H9 (cell line): ENCODE measurements at regions not wholly inside any gene's neighbourhood (a gene's known extent, or its start where the extent isn't known, plus 50 kb on each side); places are given as distances from the start of the nearest gene placed in this dataset.

Experiments
- DNase-seq: peaks from one replicate; pipeline ENCODE4 v3.0.0-alpha.2; 2017
- H2AFZ ChIP-seq: one replicate; pipeline ENCODE4 v1.6.1; 2013; ENCODE audit warnings: mild to moderate bottlenecking, low read length, control low read depth, moderate library complexity
- H2AK5ac ChIP-seq: 2 replicates; pipeline ENCODE4 v1.6.1; 2013; ENCODE audit warnings: low read length, control low read depth, mixed read lengths; ENCODE audit not compliant: insufficient read length
- H2BK120ac ChIP-seq: one replicate; pipeline ENCODE4 v1.6.1; 2013; ENCODE audit warnings: low read depth, mild to moderate bottlenecking, low read length, control low read depth, inconsistent platforms; ENCODE audit not compliant: poor library complexity, severe bottlenecking
- H2BK12ac ChIP-seq: 2 replicates; pipeline ENCODE4 v1.6.1; 2013; ENCODE audit warnings: low read length, control low read depth, mixed read lengths, low read depth; ENCODE audit not compliant: insufficient read length
- H2BK15ac ChIP-seq: 2 replicates; pipeline ENCODE4 v1.6.1; 2013; ENCODE audit warnings: low read depth, low read length, control low read depth
- H2BK20ac ChIP-seq: one replicate; pipeline ENCODE4 v1.6.1; 2013; ENCODE audit warnings: low read depth, mild to moderate bottlenecking, low read length, control low read depth, inconsistent platforms; ENCODE audit not compliant: poor library complexity, severe bottlenecking
- H2BK5ac ChIP-seq: 2 replicates; pipeline ENCODE4 v1.6.1; 2013; ENCODE audit warnings: low read length, control low read depth, mixed read lengths; ENCODE audit not compliant: insufficient read length
- H3K14ac ChIP-seq: 2 replicates; pipeline ENCODE4 v1.6.1; 2013; ENCODE audit warnings: low read length, control low read depth; ENCODE audit not compliant: insufficient read depth
- H3K18ac ChIP-seq: 2 replicates; pipeline ENCODE4 v1.6.1; 2013; ENCODE audit warnings: low read depth, mild to moderate bottlenecking, mixed read lengths, low read length, control low read depth; ENCODE audit not compliant: insufficient read length
- H3K23ac ChIP-seq: 2 replicates; pipeline ENCODE4 v1.6.1; 2013; ENCODE audit warnings: low read length, control low read depth, mixed read lengths, low read depth; ENCODE audit not compliant: insufficient read length
- H3K23me2 ChIP-seq: 2 replicates; pipeline ENCODE4 v1.6.1; 2013; ENCODE audit warnings: low read depth, mild to moderate bottlenecking, mixed read lengths, low read length, control low read depth; ENCODE audit not compliant: insufficient read length, poor library complexity, severe bottlenecking
- H3K27ac ChIP-seq: 2 replicates; pipeline ENCODE4 v1.5.1; 2013; ENCODE audit warnings: low read length, control low read depth, mixed read lengths, low read depth; ENCODE audit not compliant: insufficient read length
- H3K27me3 ChIP-seq: 2 replicates; pipeline ENCODE4 v1.6.1; 2013; ENCODE audit warnings: low read length, control low read depth, inconsistent platforms; ENCODE audit not compliant: insufficient read depth
- H3K4ac ChIP-seq: 2 replicates; pipeline ENCODE4 v1.6.1; 2013; ENCODE audit warnings: low read depth, mild to moderate bottlenecking, control low read depth, inconsistent platforms, low read length, moderate library complexity
- H3K4me1 ChIP-seq: 2 replicates; pipeline ENCODE4 v1.6.1; 2013; ENCODE audit warnings: low read length, control low read depth, inconsistent platforms; ENCODE audit not compliant: insufficient read depth
- H3K4me2 ChIP-seq: 2 replicates; pipeline ENCODE4 v1.6.1; 2013; ENCODE audit warnings: low read length, control low read depth, mixed read lengths; ENCODE audit not compliant: insufficient read length, insufficient read depth
- H3K56ac ChIP-seq: 2 replicates; pipeline ENCODE4 v1.6.1; 2013; ENCODE audit warnings: low read depth, mild to moderate bottlenecking, mixed read lengths, low read length, control low read depth; ENCODE audit not compliant: insufficient read length
- H3K79me1 ChIP-seq: 2 replicates; pipeline ENCODE4 v1.6.1; 2013; ENCODE audit warnings: low read depth, mild to moderate bottlenecking, moderate library complexity, low read length, control low read depth, inconsistent platforms; ENCODE audit not compliant: insufficient read depth, poor library complexity, severe bottlenecking
- H3K79me2 ChIP-seq: 2 replicates; pipeline ENCODE4 v1.6.1; 2013; ENCODE audit warnings: low read length, control low read depth, inconsistent platforms; ENCODE audit not compliant: insufficient read depth
- H3K9ac ChIP-seq: 2 replicates; pipeline ENCODE4 v1.6.1; 2013; ENCODE audit warnings: low read length, control low read depth, mixed read lengths; ENCODE audit not compliant: insufficient read length; ENCODE audit errors: extremely low read depth
- H3K9me3 ChIP-seq: one replicate; pipeline ENCODE4 v1.6.1; 2013; ENCODE audit warnings: low read depth, low read length, inconsistent platforms; ENCODE audit not compliant: control insufficient read depth
- H3T11ph ChIP-seq: one replicate; pipeline ENCODE4 v1.6.1; 2013; ENCODE audit warnings: mild to moderate bottlenecking, low read length, control low read depth, inconsistent platforms
- H4K20me1 ChIP-seq: one replicate; pipeline ENCODE4 v1.6.1; 2013; ENCODE audit not compliant: control insufficient read depth, insufficient read length, insufficient read depth
- H4K5ac ChIP-seq: 2 replicates; pipeline ENCODE4 v1.6.1; 2013; ENCODE audit warnings: low read depth, mild to moderate bottlenecking, mixed read lengths, low read length, control low read depth; ENCODE audit not compliant: insufficient read length
- H4K8ac ChIP-seq: replicated peaks from 2 replicates; pipeline ENCODE4 v1.6.1; 2013; ENCODE audit warnings: low read length, control low read depth, mixed read lengths, low read depth; ENCODE audit not compliant: insufficient read length
- H4K91ac ChIP-seq: 2 replicates; pipeline ENCODE4 v1.6.1; 2013; ENCODE audit warnings: low read depth, mild to moderate bottlenecking, moderate library complexity, mixed read lengths, low read length, control low read depth; ENCODE audit not compliant: insufficient read length
- H3K27ac Mint-ChIP-seq, 3 experiments: 2 replicates in 2 of 3; 3 replicates in 1 of 3; pipeline ENCODE4 v1.8.0; 2020 to 2021; ENCODE audit warnings: mixed read lengths in 3 of 3, mild to moderate bottlenecking in 1 of 3, moderate library complexity in 1 of 3
- H3K27me3 Mint-ChIP-seq: 2 replicates; pipeline ENCODE4 v1.8.0; 2021; ENCODE audit warnings: low read depth, mild to moderate bottlenecking, moderate library complexity, mixed read lengths
- H3K36me3 Mint-ChIP-seq, 3 experiments: 2 replicates in 2 of 3; 3 replicates in 1 of 3; pipeline ENCODE4 v1.8.0; 2020 to 2021; ENCODE audit warnings: low read depth in 3 of 3, mixed read lengths in 3 of 3; ENCODE audit not compliant: insufficient read depth in 1 of 3
- H3K4me1 Mint-ChIP-seq, 2 experiments: 2 replicates each; pipeline ENCODE4 v1.8.0; 2020; ENCODE audit warnings: mixed read lengths in 2 of 2
- H3K4me3 Mint-ChIP-seq, 2 experiments: 2 replicates in 1 of 2; 3 replicates in 1 of 2; pipeline ENCODE4 v1.8.0; 2020 to 2021; ENCODE audit warnings: mild to moderate bottlenecking in 2 of 2, mixed read lengths in 2 of 2, moderate library complexity in 1 of 2
- H3K9me3 Mint-ChIP-seq, 2 experiments: 2 replicates in 1 of 2; 3 replicates in 1 of 2; pipeline ENCODE4 v1.8.0; 2020; ENCODE audit warnings: mild to moderate bottlenecking in 2 of 2, mixed read lengths in 2 of 2, moderate library complexity in 1 of 2
- WGBS: extraction: QIAGEN DNeasy Blood & Tissue Kit; methylation state at CpG from one replicate; pipeline ENCODE4 v1.1.7; 2013; ENCODE audit warnings: missing lambda C conversion rate, low lambda C conversion rate, mixed read lengths; ENCODE audit not compliant: insufficient read length; ENCODE audit errors: extremely low coverage; 5-methylcytosine and 5-hydroxymethylcytosine counted together
- TF ChIP-seq, protein P1 (sequence below): fragments of 200-600 bp; sonication (generic); conservative IDR thresholded peaks from 3 replicates; pipeline ENCODE4 v1.8.0; 2021; ENCODE audit warnings: antibody characterized with exemption, mild to moderate bottlenecking

DNA sequence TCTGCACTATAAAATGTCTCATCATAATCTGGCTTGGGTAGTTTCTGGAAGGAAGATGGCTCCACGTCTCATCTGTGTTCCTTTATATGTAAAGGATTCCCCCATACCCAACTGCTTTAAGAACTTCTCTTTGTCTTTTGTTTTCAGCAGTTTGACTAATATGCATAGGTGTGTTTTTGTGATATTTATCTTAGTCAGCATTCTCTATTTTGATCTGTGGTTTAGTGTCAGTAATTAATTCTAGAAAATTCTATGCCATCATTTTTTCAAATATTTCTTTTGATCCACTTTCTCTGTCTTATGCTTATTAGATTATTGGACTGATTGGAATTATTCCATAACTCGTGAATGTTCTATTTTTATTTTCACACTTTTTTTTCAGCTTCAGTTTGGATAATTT is 286.3 kb upstream of the THRB start:
- no peak overlapping the region for H3T11ph ChIP-seq

More for the DNA sequence above, 286.3 kb upstream of the THRB start:
- no peak overlapping the region for H3K4ac ChIP-seq
- WGBS: no CpG with 5 or more reads among the region's 2 CpGs
- TF ChIP-seq, protein P1, sequence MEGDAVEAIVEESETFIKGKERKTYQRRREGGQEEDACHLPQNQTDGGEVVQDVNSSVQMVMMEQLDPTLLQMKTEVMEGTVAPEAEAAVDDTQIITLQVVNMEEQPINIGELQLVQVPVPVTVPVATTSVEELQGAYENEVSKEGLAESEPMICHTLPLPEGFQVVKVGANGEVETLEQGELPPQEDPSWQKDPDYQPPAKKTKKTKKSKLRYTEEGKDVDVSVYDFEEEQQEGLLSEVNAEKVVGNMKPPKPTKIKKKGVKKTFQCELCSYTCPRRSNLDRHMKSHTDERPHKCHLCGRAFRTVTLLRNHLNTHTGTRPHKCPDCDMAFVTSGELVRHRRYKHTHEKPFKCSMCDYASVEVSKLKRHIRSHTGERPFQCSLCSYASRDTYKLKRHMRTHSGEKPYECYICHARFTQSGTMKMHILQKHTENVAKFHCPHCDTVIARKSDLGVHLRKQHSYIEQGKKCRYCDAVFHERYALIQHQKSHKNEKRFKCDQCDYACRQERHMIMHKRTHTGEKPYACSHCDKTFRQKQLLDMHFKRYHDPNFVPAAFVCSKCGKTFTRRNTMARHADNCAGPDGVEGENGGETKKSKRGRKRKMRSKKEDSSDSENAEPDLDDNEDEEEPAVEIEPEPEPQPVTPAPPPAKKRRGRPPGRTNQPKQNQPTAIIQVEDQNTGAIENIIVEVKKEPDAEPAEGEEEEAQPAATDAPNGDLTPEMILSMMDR: no peak
- H3K27ac ChIP-seq: no peak overlapping the region
- H3K9me3 ChIP-seq: no peaks in the 10 kb centered on the region
- H2AK5ac ChIP-seq: no peak overlapping the region
- no peak overlapping the region for H4K5ac ChIP-seq
- no peak overlapping the region for H3K4me2 ChIP-seq
- no peaks in the 10 kb centered on the region for H3K4me1 ChIP-seq
- no peak overlapping the region for H2BK120ac ChIP-seq
- H3K79me2 ChIP-seq: no peaks in the 10 kb centered on the region
- no peak overlapping the region for H4K8ac ChIP-seq
- H2BK12ac ChIP-seq: no peak overlapping the region
- H3K27me3 ChIP-seq: no peaks in the 10 kb centered on the region
- no peak for DNase-seq
- H2BK15ac ChIP-seq: no peak overlapping the region
- H3K9ac ChIP-seq: no peak overlapping the region
- no peak overlapping the region for H3K18ac ChIP-seq
- Mint-ChIP-seq H3K9me3 (peaks cover 13 to 18% of the 10 kb centered on the region in 2 experiments), H3K36me3 (peaks cover 5 to 23% (median 14%) of the 10 kb centered on the region in 3 experiments; a peak in 6 of 7 replicates), H3K4me3 (no peak overlapping the region), H3K27me3 (no peaks in the 10 kb centered on the region; the same call in 1 of the 2 replicates), H3K27ac (no peak overlapping the region), H3K4me1 (no peaks in the 10 kb centered on the region)
- H3K23me2 ChIP-seq: no peaks in the 10 kb centered on the region
- H3K23ac ChIP-seq: no peak overlapping the region
- H3K79me1 ChIP-seq: no peaks in the 10 kb centered on the region
- no peak overlapping the region for H4K91ac ChIP-seq
- no peak overlapping the region for H3K56ac ChIP-seq
- no peak overlapping the region for H2BK20ac ChIP-seq
- H2AFZ ChIP-seq: no peak overlapping the region
- H3K14ac ChIP-seq: no peak overlapping the region
- H2BK5ac ChIP-seq: no peak overlapping the region
- no peaks in the 10 kb centered on the region for H4K20me1 ChIP-seq
